Right ventricle myocardium inferior (tissue), 1 donor: ENCODE measurements at regions not wholly inside any gene's neighbourhood (a gene's known extent, or its start where the extent isn't known, plus 50 kb on each side); places are given as distances from the start of the nearest gene placed in this dataset.

Experiments used
- ATAC-seq: fragments of 200-7000 bp; cut with Tn5 transposase; one replicate; pipeline ENCODE4 v1.9.1; 2020; ENCODE audit warnings: mild to moderate bottlenecking, moderate library complexity
- DNase-seq: peaks from one replicate; pipeline ENCODE4 v3.0.0; 2021; ENCODE audit errors: missing footprints
- intact Hi-C: fragments of 100-400 bp; cut with DNase I; formaldehyde crosslinking; loops from one replicate; pipeline ENCODE4 v1.11.0; 2022
- donor health status: DM: no; HTN: yes; CAD: no; lungs with severe emphysema.

- DNase-seq = no peak
- intact Hi-C loops = no loop called here
- ATAC-seq = no peak
Measured at GRCh38 chr10:4129866-4130477, 345.0 kb upstream of the KLF6 start.

DNA sequence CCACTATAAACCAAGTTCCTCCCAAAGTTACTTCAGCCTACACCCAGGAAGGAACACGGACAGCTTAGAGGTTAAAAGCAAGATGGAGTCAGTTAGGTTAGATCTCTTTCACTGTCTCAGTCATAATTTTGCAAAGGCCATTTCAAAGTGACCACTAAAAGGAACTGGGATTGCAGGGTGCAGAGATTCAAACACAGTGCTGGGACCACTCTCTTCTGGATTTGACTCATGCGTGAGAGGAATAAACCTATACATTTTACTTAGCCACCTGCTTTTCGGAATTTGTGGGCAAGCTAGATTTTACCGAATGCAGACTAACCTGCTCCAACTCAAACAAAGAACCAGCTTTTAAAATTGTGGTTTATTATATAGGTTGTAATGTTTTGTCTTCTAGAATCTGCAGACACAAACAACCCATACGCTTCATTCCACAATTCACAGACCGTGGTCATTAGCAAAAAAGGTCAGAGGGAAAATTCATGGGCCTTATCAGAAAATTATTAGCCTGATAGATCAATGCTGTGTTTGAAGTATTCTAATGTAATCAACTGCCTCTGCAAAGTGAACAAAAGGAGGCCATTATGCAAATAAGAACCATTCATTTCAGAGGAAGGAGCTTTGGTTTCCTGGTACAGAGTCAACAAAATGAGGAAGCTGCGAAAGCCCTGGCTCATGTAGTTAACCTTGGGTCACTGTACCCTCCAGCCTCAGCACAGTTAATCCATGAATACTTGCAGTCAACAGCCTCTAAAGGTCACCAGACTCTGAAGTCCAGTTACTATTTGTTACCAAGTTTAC lies 342.7 kb upstream of the KLF6 start:
- ATAC-seq (peak; percentile 52), DNase-seq (no peak)
- intact Hi-C loops = no loop called here

DNA sequence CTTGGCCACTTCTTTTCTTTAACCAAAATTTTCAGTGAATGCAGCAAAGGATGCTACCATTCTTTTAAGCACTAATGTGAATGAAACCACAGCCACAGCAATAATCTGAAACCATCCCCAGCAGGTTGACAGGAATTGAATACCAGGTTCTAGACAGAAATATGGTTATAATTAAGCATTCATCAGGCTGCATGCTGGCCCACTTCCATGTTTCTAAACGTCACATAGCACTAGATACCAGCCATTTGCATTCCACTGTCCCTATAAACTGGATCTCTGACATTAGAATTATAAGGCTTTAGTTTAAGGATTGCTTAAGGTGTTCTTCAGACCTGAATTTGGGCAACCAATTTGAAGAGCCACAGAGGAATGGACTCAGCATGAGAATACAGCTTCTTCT lies 340.8 kb upstream of the KLF6 start:
- intact Hi-C loops = no loop called here
- ATAC-seq (no peak), DNase-seq (no peak)

DNA sequence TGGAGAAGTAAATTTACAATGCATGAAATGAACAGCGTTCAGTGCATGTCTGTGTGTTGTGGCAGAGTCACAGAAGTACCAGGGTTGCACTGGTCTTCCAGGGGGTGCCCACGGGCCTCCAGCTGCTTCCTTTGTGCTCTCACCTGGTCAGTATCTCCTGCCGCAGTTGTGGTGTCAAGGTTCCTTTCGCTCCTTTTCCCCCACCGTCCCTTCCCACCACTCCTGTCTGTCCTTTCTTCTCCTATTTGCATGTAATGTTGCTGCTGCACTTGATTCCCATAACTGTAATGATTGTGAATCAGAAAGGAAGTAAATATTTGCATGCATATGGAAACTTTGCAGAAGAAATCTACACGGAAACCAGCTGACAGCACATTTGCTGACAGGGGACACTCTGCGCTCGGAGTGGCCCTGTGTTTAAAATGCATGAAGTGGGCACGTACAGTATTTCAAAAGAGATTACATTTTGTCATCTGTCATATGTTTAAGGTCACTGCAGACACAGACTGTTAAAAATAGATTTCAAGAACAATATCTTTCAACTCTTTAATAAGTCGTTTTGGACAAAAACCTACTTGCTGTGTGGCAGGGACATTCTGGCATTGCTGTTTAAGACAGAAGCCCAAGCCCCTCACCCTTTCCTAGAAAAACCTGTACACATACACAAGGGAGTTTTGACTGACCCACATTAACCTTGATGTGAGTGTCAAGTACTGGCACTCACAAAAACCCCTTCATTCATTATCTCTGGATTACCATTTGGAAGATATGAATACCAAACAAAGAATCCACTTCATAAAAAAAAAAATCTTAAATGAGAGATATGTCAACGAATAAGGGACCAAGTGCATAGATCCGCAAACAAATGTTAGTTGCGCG lies 336.7 kb upstream of the KLF6 start:
- ATAC-seq = peak; percentile 75
- intact Hi-C loops = no loop called here

DNA sequence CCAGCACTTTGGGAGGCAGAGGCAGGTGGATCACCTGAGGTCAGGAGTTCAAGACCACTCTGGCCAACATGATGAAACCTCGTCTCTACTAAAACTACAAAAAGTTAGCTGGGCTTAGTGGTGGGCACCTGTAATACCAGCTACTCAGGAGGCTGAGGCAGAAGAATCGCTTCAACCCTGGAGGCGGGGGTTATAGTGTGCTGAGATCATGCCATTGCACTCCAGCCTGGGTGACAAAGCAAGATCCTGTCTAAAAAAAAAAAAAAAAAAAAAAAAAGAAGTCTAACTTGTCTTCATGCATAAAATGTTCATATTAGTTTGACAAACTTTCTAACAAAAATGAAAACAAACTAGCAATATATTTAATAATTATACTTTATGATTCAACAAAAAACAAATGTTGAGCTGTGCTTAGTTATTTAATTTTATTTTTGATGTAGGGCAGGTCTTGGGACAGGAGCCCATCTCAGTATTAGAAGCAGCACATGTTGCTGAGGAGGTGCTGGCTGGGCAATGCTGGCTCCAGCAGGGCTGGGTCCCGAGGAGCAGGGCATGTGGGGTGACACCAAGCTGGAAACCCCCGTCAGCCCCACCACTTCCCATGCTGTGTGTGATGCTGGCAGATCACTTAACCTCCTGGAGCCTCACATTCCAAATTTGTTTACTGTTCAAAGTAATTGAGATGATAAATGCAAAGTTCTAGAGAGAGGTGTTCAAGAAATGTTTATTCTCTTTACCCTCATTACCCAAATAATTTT lies 335.3 kb upstream of the KLF6 start:
- no peak for ATAC-seq
- DNase-seq = no peak
- intact Hi-C loops = no loop called here

More for the DNA sequence above, 336.7 kb upstream of the KLF6 start:
- DNase-seq = no peak

GRCh38 chr10:4119107-4119506 lies 334.1 kb upstream of the KLF6 start:
- ATAC-seq (no peak), DNase-seq (no peak)
- intact Hi-C loops = no loop called here

DNA sequence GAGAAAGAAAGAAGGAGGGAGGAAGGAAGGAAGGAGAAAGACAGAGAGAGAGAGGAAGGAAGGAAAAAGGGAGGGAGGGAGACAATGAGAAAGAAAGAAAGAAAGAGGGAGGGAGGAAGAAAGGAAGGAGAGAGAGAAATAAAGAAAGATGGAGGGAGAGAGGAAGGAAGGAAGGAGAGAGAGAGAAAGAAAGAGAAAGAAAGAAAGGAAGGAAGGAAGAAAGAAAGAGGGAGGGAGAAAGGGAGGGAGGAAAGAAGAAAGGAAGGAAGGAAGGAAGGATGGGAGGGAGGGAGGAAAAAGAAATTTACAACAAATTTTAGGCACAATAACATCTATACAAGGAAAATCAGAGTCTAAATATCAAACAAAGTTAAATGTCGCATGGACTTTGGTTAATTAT lies 332.6 kb upstream of the KLF6 start:
- DNase-seq (no peak), ATAC-seq (no peak)
- intact Hi-C loops = no loop called here

GRCh38 chr10:4111643-4112042 lies 326.6 kb upstream of the KLF6 start:
- intact Hi-C loops = no loop called here
- no peak for DNase-seq
- no peak for ATAC-seq

- intact Hi-C loops = loop anchor here (10.0 kb wide), 1 partner anchor 655 kb away; no protein-coding TSS in a partner anchor
- ATAC-seq = no peak
- no peak for DNase-seq
Measured at GRCh38 chr10:4109469-4109868, 324.5 kb upstream of the KLF6 start.

DNA sequence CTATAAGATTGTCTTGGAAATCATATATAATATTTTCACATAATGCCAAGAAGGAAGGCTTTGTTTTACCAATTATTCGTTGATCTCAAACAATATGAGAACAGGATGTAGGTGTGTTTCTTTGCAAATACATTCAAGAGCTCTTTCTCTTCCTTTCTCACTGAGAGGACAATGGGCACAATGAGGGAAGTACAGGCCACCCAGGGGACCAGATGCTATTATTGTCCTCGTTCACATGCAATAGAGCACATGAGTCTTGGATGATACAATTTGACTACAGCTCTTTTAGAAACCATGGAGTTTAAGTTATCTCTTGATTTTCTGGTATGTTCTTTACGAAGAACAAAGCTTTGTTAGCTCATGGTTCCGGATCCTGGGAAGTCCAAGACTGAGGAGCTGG lies 323.7 kb upstream of the KLF6 start:
- intact Hi-C loops = loop anchor here (10.0 kb wide), 1 partner anchor 656 kb away; no protein-coding TSS in a partner anchor
- no peak for DNase-seq
- no peak for ATAC-seq

DNA sequence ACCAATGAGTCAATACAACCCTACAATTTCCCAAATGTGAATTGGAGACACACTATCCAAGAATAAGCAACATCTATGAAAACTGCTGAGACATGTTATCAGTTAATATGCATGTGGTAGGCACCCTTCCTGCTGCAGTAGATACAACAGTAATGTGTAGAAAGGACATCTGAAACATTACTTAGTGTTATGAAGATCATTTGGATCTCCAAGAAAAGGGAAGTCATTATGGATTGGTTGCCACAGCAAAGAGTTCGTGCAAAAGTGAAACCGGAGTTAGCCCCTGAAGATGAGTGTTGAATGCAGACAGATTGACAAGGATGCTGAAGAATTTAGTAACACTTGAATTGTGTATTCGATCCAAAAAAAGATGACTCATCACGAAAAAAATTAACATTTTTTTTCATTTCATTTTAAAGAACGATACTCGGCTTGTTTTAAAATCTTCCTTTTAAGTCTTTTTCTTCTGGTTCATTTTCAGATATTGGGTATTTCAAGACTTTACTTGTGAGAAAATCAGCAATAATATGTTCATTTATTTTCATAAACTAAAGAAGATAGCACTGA lies 322.4 kb upstream of the KLF6 start:
- intact Hi-C loops = loop anchor here (10.0 kb wide), 1 partner anchor 657 kb away; no protein-coding TSS in a partner anchor

GRCh38 chr10:4103603-4104002 lies 318.6 kb upstream of the KLF6 start:
- intact Hi-C loops = loop anchor here (10.0 kb wide), 1 partner anchor 661 kb away; no protein-coding TSS in a partner anchor
- ATAC-seq = no peak
- no peak for DNase-seq

More for the DNA sequence above, 322.4 kb upstream of the KLF6 start:
- no peak for ATAC-seq
- DNase-seq = no peak

GRCh38 chr10:4102802-4103344 lies 317.9 kb upstream of the KLF6 start:
- ATAC-seq (no peak), DNase-seq (no peak)
- intact Hi-C loops = loop anchor here (10.0 kb wide), 1 partner anchor 662 kb away; no protein-coding TSS in a partner anchor

- ATAC-seq = peak; percentile 84
- DNase-seq = no peak
- intact Hi-C loops = loop anchor here (10.0 kb wide), 1 partner anchor 663 kb away; no protein-coding TSS in a partner anchor
Measured at GRCh38 chr10:4101918-4102654, 317.1 kb upstream of the KLF6 start.

DNA sequence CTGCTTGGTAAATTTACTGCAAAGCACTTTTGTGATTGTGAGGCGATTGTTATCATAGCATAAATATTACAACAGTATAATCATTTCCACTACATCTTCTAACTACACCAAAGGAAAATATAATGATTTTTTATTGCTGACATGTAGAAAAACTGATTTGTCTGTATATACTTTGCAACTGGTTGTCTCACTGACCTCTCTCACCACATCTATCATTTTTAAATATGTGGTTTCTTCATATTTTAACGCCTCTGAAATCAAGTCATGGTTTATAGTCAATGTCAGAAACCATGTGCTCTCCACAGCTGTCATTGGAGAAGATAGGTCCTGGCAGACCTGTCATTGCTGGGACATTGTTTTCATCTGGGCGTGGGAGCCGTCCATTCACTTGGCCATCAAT lies 315.4 kb upstream of the KLF6 start:
- ATAC-seq (no peak), DNase-seq (no peak)
- intact Hi-C loops = loop anchor here (10.0 kb wide), 1 partner anchor 664 kb away; no protein-coding TSS in a partner anchor

DNA sequence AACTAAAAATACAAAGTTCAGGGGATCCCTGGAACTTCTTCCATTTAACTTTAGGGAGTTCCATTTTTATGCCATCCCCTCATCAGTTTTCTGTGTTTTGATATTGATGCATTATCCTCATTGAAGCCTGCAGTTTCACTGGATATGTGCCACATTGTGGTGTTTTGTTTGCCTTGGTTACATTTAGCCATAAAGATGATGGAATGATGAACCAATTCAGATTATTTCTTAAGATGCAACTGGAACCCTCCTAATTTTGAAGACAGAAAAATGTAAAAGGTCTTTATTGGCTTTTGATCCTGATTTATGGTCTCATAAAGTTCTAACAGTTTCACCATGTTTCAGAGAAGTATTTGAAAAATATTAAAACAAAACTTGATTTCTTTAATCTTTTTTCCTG lies 314.2 kb upstream of the KLF6 start:
- no peak for ATAC-seq
- intact Hi-C loops = no loop called here
- no peak for DNase-seq

GRCh38 chr10:4095166-4095917 lies 310.3 kb upstream of the KLF6 start:
- ATAC-seq = no peak
- no peak for DNase-seq
- intact Hi-C loops = no loop called here
